GM12878 (cell line): ENCODE measurements at regions not wholly inside any gene's neighbourhood (a gene's known extent, or its start where the extent isn't known, plus 50 kb on each side); places are given as distances from the start of the nearest gene placed in this dataset.

Experiments
- ATAC-seq: fragments of 200-7000 bp; cut with Tn5 transposase; 3 replicates; pipeline ENCODE4 v1.9.1; 2020; ENCODE audit warnings: mild to moderate bottlenecking, moderate library complexity
- BruUV-seq: library from RNA; stranded (reverse); fragments of 400-500 nt; replicated peaks from 2 replicates; lab custom pipeline; 2021; lab: Mats Ljungman, UMichigan
- CTCF ChIA-PET: fragments of 300-600 bp; sonication (Branson Sonifier 250); formaldehyde crosslinking; extraction: SDS; loops from one replicate; lab custom pipeline; 2021; ENCODE audit warnings: inconsistent platforms; lab: Yijun Ruan, JAX
- POLR2A ChIA-PET: fragments of 350-600 bp; formaldehyde crosslinking; extraction: SDS; loops from one replicate; lab custom pipeline; 2021; ENCODE audit warnings: inconsistent platforms; lab: Charles Lee
- RAD21 ChIA-PET: fragments of 300-600 bp; sonication (Branson Sonifier 250); formaldehyde crosslinking; loops from one replicate; lab custom pipeline; 2023; ENCODE audit warnings: antibody characterized with exemption; ENCODE audit not compliant: unreplicated experiment; lab: Charles Lee
- SMC1A ChIA-PET: fragments of 300-600 bp; sonication (Branson Sonifier 250); formaldehyde crosslinking; loops from one replicate; lab custom pipeline; 2023; ENCODE audit not compliant: unreplicated experiment, uncharacterized antibody; lab: Charles Lee
- DNase-seq: peaks from one replicate; pipeline ENCODE4 v3.0.0-alpha.2; 2011; ENCODE audit warnings: low read depth, low spot score
- FAIRE-seq: peaks from 3 replicates; lab custom pipeline; 2011; peaks lifted over from hg19 to GRCh38; lab: Jason Lieb, UNC
- H2AFZ ChIP-seq: 2 replicates; pipeline ENCODE4 v1.6.0; 2011; ENCODE audit warnings: low read depth, low read length, control low read depth; ENCODE audit not compliant: control insufficient read depth
- H3K27ac ChIP-seq: 2 replicates; pipeline ENCODE4 v1.5.1; 2011; ENCODE audit warnings: control low read depth; ENCODE audit not compliant: control insufficient read depth, insufficient read depth
- H3K27me3 ChIP-seq, 2 experiments: replicated peaks in 1 of 2; 2 replicates each; pipeline versions ENCODE4 v1.6.0 to v1.6.1; 2011; ENCODE audit warnings: low read length in 1 of 2; ENCODE audit not compliant: control insufficient read depth in 2 of 2, insufficient read depth in 2 of 2
- H3K36me3 ChIP-seq, 2 experiments: 2 replicates each; pipeline ENCODE4 v1.5.1; 2011; ENCODE audit warnings: low read length in 1 of 2; ENCODE audit not compliant: control insufficient read depth in 2 of 2, insufficient read depth in 2 of 2
- H3K4me1 ChIP-seq: 2 replicates; pipeline ENCODE4 v1.6.1; 2011; ENCODE audit warnings: mild to moderate bottlenecking, low read length, moderate library complexity, mixed read lengths; ENCODE audit not compliant: control insufficient read depth, insufficient read depth
- H3K4me2 ChIP-seq: 2 replicates; pipeline ENCODE4 v1.6.0; 2011; ENCODE audit warnings: control low read depth; ENCODE audit not compliant: control insufficient read depth, insufficient read depth
- H3K4me3 ChIP-seq: fragments of 200-600 bp; sonication (generic); 2 replicates; pipeline ENCODE4 v1.5.1; 2016
- H3K79me2 ChIP-seq: 2 replicates; pipeline ENCODE4 v1.6.0; 2011; ENCODE audit warnings: low read length; ENCODE audit not compliant: control insufficient read depth, insufficient read depth
- H3K9ac ChIP-seq: 2 replicates; pipeline ENCODE4 v1.8.0; 2011; ENCODE audit warnings: low read length, control low read depth, mixed read lengths; ENCODE audit not compliant: control insufficient read depth, insufficient read depth
- H3K9me3 ChIP-seq: replicated peaks from 3 replicates; pipeline ENCODE4 v1.5.1; 2011; ENCODE audit warnings: mild to moderate bottlenecking, low read length; ENCODE audit not compliant: control insufficient read depth, insufficient read depth
- H4K20me1 ChIP-seq: 2 replicates; pipeline ENCODE4 v1.6.0; 2011; ENCODE audit not compliant: control insufficient read depth, insufficient read depth
- ATF2 ChIP-seq: IDR thresholded peaks from 2 replicates; pipeline ENCODE4 v1.6.1; 2012; ENCODE audit warnings: low read length, inconsistent platforms
- ETV6 ChIP-seq, 2 experiments: fragments of 450-650 bp in 1 of 2; IDR thresholded peaks in 1 of 2; conservative IDR thresholded peaks in 1 of 2; 2 replicates each; pipeline ENCODE4 v1.6.1; 2014; ENCODE audit warnings: antibody characterized with exemption in 1 of 2, borderline replicate concordance in 1 of 2, low read depth in 1 of 2, mild to moderate bottlenecking in 1 of 2, moderate library complexity in 1 of 2
- FOXM1 ChIP-seq: IDR thresholded peaks from 2 replicates; pipeline ENCODE4 v1.6.1; 2012; ENCODE audit warnings: low read depth, mild to moderate bottlenecking, inconsistent platforms, low read length, moderate library complexity
- IKZF2 ChIP-seq, 2 experiments: fragments of 450-650 bp; IDR thresholded peaks; 2 replicates each; pipeline ENCODE4 v1.6.1; 2017; ENCODE audit warnings: mild to moderate bottlenecking in 2 of 2, moderate library complexity in 2 of 2
- MEF2A ChIP-seq: IDR thresholded peaks from 2 replicates; pipeline ENCODE4 v1.6.1; 2011; ENCODE audit warnings: low read depth, mild to moderate bottlenecking, low read length, moderate library complexity; ENCODE audit not compliant: insufficient read depth
- PAX5 ChIP-seq: IDR thresholded peaks from 2 replicates; pipeline ENCODE4 v1.6.1; 2011; ENCODE audit warnings: low read depth, low read length, borderline replicate concordance
- SIN3A ChIP-seq: IDR thresholded peaks from 2 replicates; pipeline ENCODE4 v1.6.1; 2012; ENCODE audit warnings: low read depth, low read length, improper control_type of control experiment
- SMAD1 ChIP-seq: fragments of 450-650 bp; IDR thresholded peaks from 2 replicates; pipeline ENCODE4 v1.6.1; 2018; ENCODE audit warnings: mild to moderate bottlenecking, low read depth; ENCODE audit not compliant: partially characterized antibody
- SMAD5 ChIP-seq: IDR thresholded peaks from 2 replicates; pipeline ENCODE4 v1.6.1; 2016; ENCODE audit warnings: antibody characterized with exemption, low read depth
- SMARCA5 ChIP-seq: fragments of 450-650 bp; IDR thresholded peaks from 2 replicates; pipeline ENCODE4 v1.6.1; 2017; ENCODE audit warnings: mild to moderate bottlenecking
- USF2 ChIP-seq: IDR thresholded peaks from 2 replicates; pipeline ENCODE4 v1.6.1; 2011; ENCODE audit warnings: low read depth, low read length, improper control_type of control experiment, borderline replicate concordance
- ZZZ3 ChIP-seq: IDR thresholded peaks from 2 replicates; pipeline ENCODE4 v1.6.1; 2011; ENCODE audit warnings: low read depth; ENCODE audit not compliant: control insufficient read depth, insufficient read length
- WGBS: methylation state at CpG from one replicate; pipeline ENCODE4 v1.1.6; 2016; ENCODE audit warnings: low lambda C conversion rate; ENCODE audit not compliant: insufficient replicate concordance, insufficient coverage; ENCODE audit errors: missing lambda C conversion rate; 5-methylcytosine and 5-hydroxymethylcytosine counted together
- in situ Hi-C: fragments of 300-500 bp; cut with MboI; formaldehyde crosslinking; loops from 9 replicates; pipeline ENCODE4 v1.14.3; 2018; ENCODE audit warnings: mixed read lengths
- intact Hi-C: fragments of 100-400 bp; cut with micrococcal nuclease; formaldehyde crosslinking; loops from one replicate; pipeline ENCODE4 v1.14.2; 2022; ENCODE audit not compliant: unreplicated experiment
- TF ChIP-seq, protein P1 (sequence below): fragments of 450-650 bp; IDR thresholded peaks from 2 replicates; pipeline ENCODE4 v1.6.1; 2016; ENCODE audit warnings: mild to moderate bottlenecking, moderate library complexity, borderline replicate concordance

DNA sequence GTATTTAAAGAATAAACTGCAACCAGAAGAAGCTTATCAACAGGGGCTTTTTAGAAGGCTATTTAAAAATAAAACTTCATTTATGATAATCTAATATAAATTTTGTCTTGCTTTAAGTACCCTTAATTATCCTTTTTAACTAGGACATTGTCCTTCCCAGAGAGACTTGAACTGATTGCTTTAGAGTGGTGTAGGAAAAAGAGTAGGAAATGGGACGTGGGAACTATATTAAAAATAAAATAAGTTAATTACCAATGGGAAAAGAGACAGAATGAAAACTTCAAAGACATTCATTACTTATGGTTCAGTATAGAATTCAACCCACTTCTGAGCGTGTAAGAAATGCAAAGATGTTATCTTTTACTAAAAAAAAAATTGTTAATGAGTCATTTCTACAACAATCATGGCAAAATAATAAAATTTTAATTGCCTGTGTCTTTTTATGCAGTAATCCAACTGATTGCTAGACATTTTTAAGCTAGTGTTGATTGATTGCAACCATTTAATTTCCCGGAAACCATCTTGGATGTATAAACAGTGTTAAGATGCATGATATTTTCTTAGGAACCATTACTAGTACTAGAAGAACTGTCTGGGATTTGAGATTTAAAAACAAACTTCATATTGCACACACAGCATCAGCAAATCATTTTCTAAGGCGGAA lies 298.8 kb upstream of the UMPS start:
- in situ Hi-C loops, result no loop called here
- POLR2A ChIA-PET, result no interaction called here

More for the DNA sequence above, 298.8 kb upstream of the UMPS start:
- no peaks in the 10 kb centered on the region for H3K36me3 ChIP-seq
- BruUV-seq, result no TSS peak
- WGBS, result 25% methylated on average over 4 of the region's 4 CpGs
- no peak overlapping the region for H3K27ac ChIP-seq
- RAD21 ChIA-PET, result no interaction called here
- no peak overlapping the region for H3K4me3 ChIP-seq
- no peak overlapping the region for H3K9ac ChIP-seq
- intact Hi-C loops, result no loop called here
- no peaks in the 10 kb centered on the region for H3K79me2 ChIP-seq
- no peaks in the 10 kb centered on the region for H4K20me1 ChIP-seq
- CTCF ChIA-PET, result interaction anchor here (0.6 to 0.7 kb wide), 2 partner anchors 37 to 296 kb away, joined by 3 read pairs; no protein-coding TSS in a partner anchor
- SMC1A ChIA-PET, result no interaction called here
- no peak for FAIRE-seq
- no peaks in the 10 kb centered on the region; a peak in 1 of 4 replicates for H3K27me3 ChIP-seq
- H3K9me3 ChIP-seq, result no peaks in the 10 kb centered on the region
- ATAC-seq, result no peak
- no peaks in the 10 kb centered on the region for H3K4me1 ChIP-seq
- H3K4me2 ChIP-seq, result no peak overlapping the region
- TF ChIP-seq SMAD1 (no peak), ATF2 (no peak), SMAD5 (no peak), FOXM1 (no peak), ETV6 (conservative IDR thresholded peaks at IDR 0.05 in 1 of 2, IDR thresholded peaks at IDR 0.05 in 1 of 2; ENCODE audit: borderline replicate concordance in 1 of 2, low read depth in 1 of 2) (no peak), ZZZ3 (no peak), SIN3A (no peak), SMARCA5 (no peak), USF2 (no peak), MEF2A (no peak), PAX5 (no peak), IKZF2 (IDR thresholded peaks at IDR 0.05) (no peak)
- TF ChIP-seq, protein P1, sequence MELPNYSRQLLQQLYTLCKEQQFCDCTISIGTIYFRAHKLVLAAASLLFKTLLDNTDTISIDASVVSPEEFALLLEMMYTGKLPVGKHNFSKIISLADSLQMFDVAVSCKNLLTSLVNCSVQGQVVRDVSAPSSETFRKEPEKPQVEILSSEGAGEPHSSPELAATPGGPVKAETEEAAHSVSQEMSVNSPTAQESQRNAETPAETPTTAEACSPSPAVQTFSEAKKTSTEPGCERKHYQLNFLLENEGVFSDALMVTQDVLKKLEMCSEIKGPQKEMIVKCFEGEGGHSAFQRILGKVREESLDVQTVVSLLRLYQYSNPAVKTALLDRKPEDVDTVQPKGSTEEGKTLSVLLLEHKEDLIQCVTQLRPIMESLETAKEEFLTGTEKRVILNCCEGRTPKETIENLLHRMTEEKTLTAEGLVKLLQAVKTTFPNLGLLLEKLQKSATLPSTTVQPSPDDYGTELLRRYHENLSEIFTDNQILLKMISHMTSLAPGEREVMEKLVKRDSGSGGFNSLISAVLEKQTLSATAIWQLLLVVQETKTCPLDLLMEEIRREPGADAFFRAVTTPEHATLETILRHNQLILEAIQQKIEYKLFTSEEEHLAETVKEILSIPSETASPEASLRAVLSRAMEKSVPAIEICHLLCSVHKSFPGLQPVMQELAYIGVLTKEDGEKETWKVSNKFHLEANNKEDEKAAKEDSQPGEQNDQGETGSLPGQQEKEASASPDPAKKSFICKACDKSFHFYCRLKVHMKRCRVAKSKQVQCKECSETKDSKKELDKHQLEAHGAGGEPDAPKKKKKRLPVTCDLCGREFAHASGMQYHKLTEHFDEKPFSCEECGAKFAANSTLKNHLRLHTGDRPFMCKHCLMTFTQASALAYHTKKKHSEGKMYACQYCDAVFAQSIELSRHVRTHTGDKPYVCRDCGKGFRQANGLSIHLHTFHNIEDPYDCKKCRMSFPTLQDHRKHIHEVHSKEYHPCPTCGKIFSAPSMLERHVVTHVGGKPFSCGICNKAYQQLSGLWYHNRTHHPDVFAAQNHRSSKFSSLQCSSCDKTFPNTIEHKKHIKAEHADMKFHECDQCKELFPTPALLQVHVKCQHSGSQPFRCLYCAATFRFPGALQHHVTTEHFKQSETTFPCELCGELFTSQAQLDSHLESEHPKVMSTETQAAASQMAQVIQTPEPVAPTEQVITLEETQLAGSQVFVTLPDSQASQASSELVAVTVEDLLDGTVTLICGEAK, result no peak
- DNase-seq, result no peak
- H2AFZ ChIP-seq, result no peak overlapping the region
